Neuronal stem cell (in vitro differentiated cells): ENCODE measurements at regions not wholly inside any gene's neighbourhood (a gene's known extent, or its start where the extent isn't known, plus 50 kb on each side); places are given as distances from the start of the nearest gene placed in this dataset.

Experiments
- DNase-seq: peaks from one replicate; pipeline ENCODE4 v3.0.0-alpha.2; 2013; ENCODE audit warnings: low spot score
- H2AFZ ChIP-seq: one replicate; pipeline ENCODE4 v1.6.1; 2013; ENCODE audit warnings: mild to moderate bottlenecking, low read length, inconsistent platforms
- H2AK5ac ChIP-seq: 2 replicates; pipeline ENCODE4 v1.6.1; 2013; ENCODE audit warnings: low read depth, mild to moderate bottlenecking, inconsistent platforms, low read length, moderate library complexity, mixed read lengths
- H2BK120ac ChIP-seq: 2 replicates; pipeline ENCODE4 v1.6.1; 2013; ENCODE audit warnings: low read depth, mild to moderate bottlenecking, inconsistent platforms, low read length, moderate library complexity, mixed read lengths
- H2BK12ac ChIP-seq: one replicate; pipeline ENCODE4 v1.6.1; 2013; ENCODE audit warnings: low read length, inconsistent platforms
- H2BK15ac ChIP-seq: 2 replicates; pipeline ENCODE4 v1.6.1; 2013; ENCODE audit warnings: mild to moderate bottlenecking, low read length, inconsistent platforms, mixed read lengths
- H2BK5ac ChIP-seq: one replicate; pipeline ENCODE4 v1.6.1; 2013; ENCODE audit warnings: inconsistent platforms, mild to moderate bottlenecking, low read length, moderate library complexity
- H3K14ac ChIP-seq: one replicate; pipeline ENCODE4 v1.6.1; 2013; ENCODE audit warnings: low read length, inconsistent platforms
- H3K18ac ChIP-seq: 2 replicates; pipeline ENCODE4 v1.6.1; 2013; ENCODE audit warnings: low read length, inconsistent platforms
- H3K23ac ChIP-seq: 2 replicates; pipeline ENCODE4 v1.6.1; 2013; ENCODE audit warnings: low read depth, mild to moderate bottlenecking, mixed read lengths, low read length, inconsistent platforms; ENCODE audit not compliant: poor library complexity
- H3K27ac ChIP-seq: replicated peaks from 3 replicates; pipeline ENCODE4 v1.5.1; 2013; ENCODE audit warnings: low read length, inconsistent platforms
- H3K27me3 ChIP-seq, 3 experiments: 2 replicates each; pipeline ENCODE4 v1.6.1; 2013; ENCODE audit warnings: low read length in 3 of 3, mild to moderate bottlenecking in 2 of 3, inconsistent platforms in 1 of 3, low read depth in 1 of 3, mixed read lengths in 1 of 3, moderate library complexity in 1 of 3; ENCODE audit not compliant: control insufficient read depth in 3 of 3, insufficient read depth in 3 of 3
- H3K36me3 ChIP-seq, 2 donors: replicated peaks in 1 of 2; 2 replicates each; pipeline ENCODE4 v1.6.1; 2013; ENCODE audit warnings: low read length in 2 of 2; ENCODE audit not compliant: control insufficient read depth in 2 of 2, insufficient read depth in 2 of 2
- H3K4ac ChIP-seq: 2 replicates; pipeline ENCODE4 v1.6.1; 2013; ENCODE audit warnings: inconsistent platforms, mild to moderate bottlenecking, low read length, moderate library complexity
- H3K4me1 ChIP-seq, 2 donors: 1 replicate in 1 of 2; 2 replicates in 1 of 2; pipeline ENCODE4 v1.6.1; 2013; ENCODE audit warnings: low read length in 2 of 2, low read depth in 1 of 2; ENCODE audit not compliant: control insufficient read depth in 2 of 2, insufficient read depth in 1 of 2
- H3K4me2 ChIP-seq: one replicate; pipeline ENCODE4 v1.6.1; 2013; ENCODE audit warnings: mild to moderate bottlenecking, low read length, inconsistent platforms; ENCODE audit not compliant: insufficient read depth, poor library complexity, severe bottlenecking
- H3K4me3 ChIP-seq, 2 donors: 2 replicates each; pipeline ENCODE4 v1.5.1; 2013; ENCODE audit warnings: low read length in 2 of 2, mild to moderate bottlenecking in 2 of 2, inconsistent platforms in 1 of 2, moderate library complexity in 1 of 2
- H3K79me1 ChIP-seq: one replicate; pipeline ENCODE4 v1.6.1; 2013; ENCODE audit warnings: low read depth, mild to moderate bottlenecking, inconsistent platforms, low read length, moderate library complexity
- H3K9ac ChIP-seq: one replicate; pipeline ENCODE4 v1.6.1; 2013; ENCODE audit warnings: mild to moderate bottlenecking, low read depth, low read length, inconsistent platforms; ENCODE audit not compliant: poor library complexity
- H3K9me3 ChIP-seq, 2 donors: replicated peaks in 1 of 2; 2 replicates each; pipeline versions ENCODE3 to v1.6.1; 2013; ENCODE audit warnings: low read length in 2 of 2, mild to moderate bottlenecking in 2 of 2, inconsistent platforms in 1 of 2, low read depth in 1 of 2, mixed read lengths in 1 of 2, moderate library complexity in 1 of 2; ENCODE audit not compliant: control insufficient read depth in 2 of 2, insufficient read depth in 1 of 2
- H4K8ac ChIP-seq: one replicate; pipeline ENCODE4 v1.6.1; 2013; ENCODE audit warnings: low read depth, mild to moderate bottlenecking, inconsistent platforms, low read length, moderate library complexity
- H4K91ac ChIP-seq: one replicate; pipeline ENCODE4 v1.6.1; 2013; ENCODE audit warnings: low read length, low read depth, mild to moderate bottlenecking, inconsistent platforms; ENCODE audit not compliant: poor library complexity
- WGBS, 2 donors: extraction: QIAGEN DNeasy Blood & Tissue Kit; methylation state at CpG; one replicate each; pipeline ENCODE4 v1.1.7; 2013; ENCODE audit warnings: missing lambda C conversion rate in 2 of 2, mixed read lengths in 1 of 2; ENCODE audit not compliant: insufficient read length in 2 of 2, insufficient replicate concordance in 1 of 2; ENCODE audit errors: extremely low coverage in 2 of 2; 5-methylcytosine and 5-hydroxymethylcytosine counted together

GRCh38 chr2:186189816-186190215 lies 296.2 kb upstream of the ZC3H15 start:
- no peak overlapping the region for H3K27ac ChIP-seq
- H4K8ac ChIP-seq, result no peak overlapping the region
- no peak overlapping the region for H3K4me3 ChIP-seq
- H3K4me1 ChIP-seq, result no peaks in the 10 kb centered on the region
- no peak overlapping the region for H3K9ac ChIP-seq
- no peak overlapping the region for H2BK12ac ChIP-seq
- no peaks in the 10 kb centered on the region for H3K27me3 ChIP-seq
- no peak overlapping the region for H3K14ac ChIP-seq
- no peak overlapping the region for H2BK5ac ChIP-seq
- H3K23ac ChIP-seq, result no peak overlapping the region
- H3K36me3 ChIP-seq, result no peaks in the 10 kb centered on the region
- no peak overlapping the region for H2AFZ ChIP-seq
- no peak overlapping the region for H2AK5ac ChIP-seq
- no peak for DNase-seq
- H3K18ac ChIP-seq, result no peak overlapping the region
- no peak overlapping the region for H2BK15ac ChIP-seq
- H3K4me2 ChIP-seq, result no peak overlapping the region
- H2BK120ac ChIP-seq, result no peak overlapping the region
- no peak overlapping the region for H4K91ac ChIP-seq
- no peak overlapping the region for H3K4ac ChIP-seq
- no peaks in the 10 kb centered on the region for H3K79me1 ChIP-seq
- no peaks in the 10 kb centered on the region for H3K9me3 ChIP-seq

- H3K79me1 ChIP-seq, result no peaks in the 10 kb centered on the region
- no peak for DNase-seq
- no peaks in the 10 kb centered on the region for H3K27me3 ChIP-seq
- H3K9ac ChIP-seq, result no peak overlapping the region
- no peaks in the 10 kb centered on the region for H3K36me3 ChIP-seq
- H3K18ac ChIP-seq, result no peak overlapping the region
- no peak overlapping the region for H4K8ac ChIP-seq
- no peak overlapping the region for H3K4ac ChIP-seq
- no peak overlapping the region for H3K14ac ChIP-seq
- no peak overlapping the region for H2BK5ac ChIP-seq
- no peak overlapping the region for H3K27ac ChIP-seq
- no peak overlapping the region for H3K4me3 ChIP-seq
- H2BK15ac ChIP-seq, result no peak overlapping the region
- no peak overlapping the region for H2AFZ ChIP-seq
- H3K23ac ChIP-seq, result no peak overlapping the region
- no peak overlapping the region for H4K91ac ChIP-seq
- no CpG with 5 or more reads among the region's 3 CpGs for WGBS, 2 donors
- no peak overlapping the region for H3K4me2 ChIP-seq
- no peak overlapping the region for H2BK120ac ChIP-seq
- H2AK5ac ChIP-seq, result no peak overlapping the region
- no peaks in the 10 kb centered on the region for H3K4me1 ChIP-seq
- no peaks in the 10 kb centered on the region for H3K9me3 ChIP-seq
- no peak overlapping the region for H2BK12ac ChIP-seq
Measured at GRCh38 chr2:186195696-186196095, 290.4 kb upstream of the ZC3H15 start.

GRCh38 chr2:186197955-186198354 lies 288.1 kb upstream of the ZC3H15 start:
- no peak overlapping the region for H4K8ac ChIP-seq
- no CpG with 5 or more reads among the region's 1 CpG for WGBS, 2 donors

GRCh38 chr2:186199029-186199428 lies 287.0 kb upstream of the ZC3H15 start:
- H2AK5ac ChIP-seq, result no peak overlapping the region
- H2BK120ac ChIP-seq, result no peak overlapping the region
- no peaks in the 10 kb centered on the region for H3K27me3 ChIP-seq
- H4K91ac ChIP-seq, result no peak overlapping the region
- H3K18ac ChIP-seq, result no peak overlapping the region
- H3K9me3 ChIP-seq, result no peaks in the 10 kb centered on the region
- H3K4me2 ChIP-seq, result no peak overlapping the region
- no peak overlapping the region for H2BK15ac ChIP-seq
- no peak overlapping the region for H3K14ac ChIP-seq
- no peak overlapping the region for H3K23ac ChIP-seq
- H3K4ac ChIP-seq, result no peak overlapping the region
- H4K8ac ChIP-seq, result no peak overlapping the region
- H2BK5ac ChIP-seq, result no peak overlapping the region
- no peaks in the 10 kb centered on the region for H3K4me1 ChIP-seq
- no peak overlapping the region for H3K9ac ChIP-seq
- DNase-seq, result no peak
- no peaks in the 10 kb centered on the region for H3K79me1 ChIP-seq
- no peak overlapping the region for H3K4me3 ChIP-seq
- H3K36me3 ChIP-seq, result no peaks in the 10 kb centered on the region
- WGBS, 2 donors, result no CpG with 5 or more reads among the region's 1 CpG
- no peak overlapping the region for H2AFZ ChIP-seq
- H3K27ac ChIP-seq, result no peak overlapping the region
- no peak overlapping the region for H2BK12ac ChIP-seq

More at GRCh38 chr2:186197955-186198354, 288.1 kb upstream of the ZC3H15 start:
- Histone ChIP-seq H4K91ac (no peak overlapping the region), H3K23ac (no peak overlapping the region), H3K4me2 (no peak overlapping the region), H2BK5ac (no peak overlapping the region), H3K79me1 (no peaks in the 10 kb centered on the region), H3K18ac (no peak overlapping the region), H3K9me3 (no peaks in the 10 kb centered on the region), H3K9ac (no peak overlapping the region), H3K27ac (no peak overlapping the region), H3K4me1 (no peaks in the 10 kb centered on the region), H3K27me3 (no peaks in the 10 kb centered on the region), H3K4me3 (no peak overlapping the region), H2AFZ (no peak overlapping the region), H2BK120ac (no peak overlapping the region), H2AK5ac (no peak overlapping the region), H3K4ac (no peak overlapping the region), H3K14ac (no peak overlapping the region), H3K36me3 (no peaks in the 10 kb centered on the region), H2BK12ac (no peak overlapping the region), H2BK15ac (no peak overlapping the region)
- no peak for DNase-seq
